IPS-18a (cell line): ENCODE measurements at regions not wholly inside any gene's neighbourhood (a gene's known extent, or its start where the extent isn't known, plus 50 kb on each side); places are given as distances from the start of the nearest gene placed in this dataset.

Experiments used
- H3K27ac ChIP-seq: one replicate; pipeline ENCODE4 v1.5.1; 2013; ENCODE audit warnings: low read length
- H3K27me3 ChIP-seq: one replicate; pipeline ENCODE4 v1.6.1; 2013; ENCODE audit warnings: mild to moderate bottlenecking, low read length; ENCODE audit not compliant: control insufficient read depth, insufficient read depth
- H3K36me3 ChIP-seq: one replicate; pipeline ENCODE4 v1.6.1; 2013; ENCODE audit warnings: low read depth, low read length; ENCODE audit not compliant: control insufficient read depth
- H3K4me1 ChIP-seq: one replicate; pipeline ENCODE4 v1.6.1; 2013; ENCODE audit warnings: low read depth, low read length; ENCODE audit not compliant: control insufficient read depth
- H3K4me3 ChIP-seq: one replicate; pipeline ENCODE4 v1.5.1; 2013; ENCODE audit warnings: low read length
- H3K9ac ChIP-seq: one replicate; pipeline ENCODE4 v1.6.1; 2013; ENCODE audit warnings: mild to moderate bottlenecking, low read length, moderate library complexity
- H3K9me3 ChIP-seq: one replicate; pipeline ENCODE4 v1.6.1; 2013; ENCODE audit warnings: low read depth, low read length; ENCODE audit not compliant: control insufficient read depth

DNA sequence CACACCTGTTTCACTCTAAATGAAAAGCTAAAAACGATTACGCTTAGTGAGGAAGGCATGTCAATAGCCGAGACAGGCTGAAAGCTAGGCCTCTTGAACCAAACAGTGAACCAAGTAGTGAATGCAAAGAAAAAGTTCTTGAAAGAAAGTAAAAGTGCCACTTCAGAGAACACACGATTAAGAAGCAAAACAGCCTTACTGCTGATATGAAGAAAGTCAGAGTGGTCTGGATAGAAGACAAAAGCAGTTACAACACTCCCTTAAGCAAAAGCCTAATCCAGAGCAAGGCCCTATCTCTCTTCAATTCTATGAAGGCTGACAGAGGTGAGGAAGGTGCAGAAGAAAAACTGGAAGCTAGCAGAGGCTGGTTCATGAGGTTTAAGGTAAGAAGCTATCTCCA is 130.7 kb downstream of the SIPA1L2 start:
- Histone ChIP-seq H3K27me3 (no peaks in the 10 kb centered on the region), H3K9ac (no peak overlapping the region), H3K27ac (no peak overlapping the region), H3K4me1 (peaks cover 5% of the 10 kb centered on the region), H3K9me3 (no peaks in the 10 kb centered on the region), H3K4me3 (no peak overlapping the region), H3K36me3 (no peaks in the 10 kb centered on the region)

DNA sequence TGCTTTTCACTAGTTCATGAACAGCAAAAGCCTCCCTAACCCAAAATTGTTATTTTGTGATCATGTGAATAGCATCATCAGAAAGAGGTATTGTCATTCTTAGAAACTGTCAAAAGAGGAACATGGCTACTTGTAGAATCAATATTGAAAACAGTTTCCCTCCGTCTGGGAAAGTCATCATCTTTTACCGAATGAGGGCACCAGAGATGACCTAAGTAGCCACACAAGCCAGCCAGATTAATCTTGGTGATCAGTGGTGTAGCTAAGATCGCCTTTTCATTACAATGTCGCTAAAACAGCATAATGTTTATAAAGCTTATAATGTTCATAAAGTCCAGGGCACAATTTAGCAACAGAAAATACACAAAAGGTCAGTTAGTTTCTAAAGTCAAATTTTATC is 136.1 kb downstream of the SIPA1L2 start:
- no peak overlapping the region for H3K9ac ChIP-seq
- H3K36me3 ChIP-seq: no peaks in the 10 kb centered on the region
- no peaks in the 10 kb centered on the region for H3K27me3 ChIP-seq
- H3K27ac ChIP-seq: no peak overlapping the region
- no peaks in the 10 kb centered on the region for H3K4me1 ChIP-seq
- no peak overlapping the region for H3K4me3 ChIP-seq
- H3K9me3 ChIP-seq: no peaks in the 10 kb centered on the region

DNA sequence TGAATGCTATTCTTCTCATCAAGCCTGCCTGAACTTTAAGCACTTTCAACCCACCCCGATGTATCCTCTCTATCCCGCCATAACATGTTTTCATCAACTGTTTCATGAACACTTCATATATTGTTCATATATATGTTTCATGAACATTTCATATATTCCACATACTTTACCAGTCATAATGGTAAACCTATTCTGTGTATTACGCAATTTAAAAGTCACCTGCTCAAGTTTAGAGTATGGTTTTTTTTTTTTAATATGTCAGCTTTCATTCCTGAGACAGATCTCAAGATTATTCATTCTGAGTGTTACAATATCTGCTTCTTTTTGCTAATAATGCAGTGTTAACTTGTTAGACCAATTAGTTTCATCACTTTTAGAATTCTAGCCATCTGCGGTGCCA is 140.7 kb downstream of the SIPA1L2 start:
- Histone ChIP-seq H3K9ac (no peak overlapping the region), H3K4me3 (no peak overlapping the region), H3K4me1 (no peaks in the 10 kb centered on the region), H3K9me3 (no peaks in the 10 kb centered on the region), H3K36me3 (no peaks in the 10 kb centered on the region), H3K27me3 (no peaks in the 10 kb centered on the region), H3K27ac (no peak overlapping the region)

DNA sequence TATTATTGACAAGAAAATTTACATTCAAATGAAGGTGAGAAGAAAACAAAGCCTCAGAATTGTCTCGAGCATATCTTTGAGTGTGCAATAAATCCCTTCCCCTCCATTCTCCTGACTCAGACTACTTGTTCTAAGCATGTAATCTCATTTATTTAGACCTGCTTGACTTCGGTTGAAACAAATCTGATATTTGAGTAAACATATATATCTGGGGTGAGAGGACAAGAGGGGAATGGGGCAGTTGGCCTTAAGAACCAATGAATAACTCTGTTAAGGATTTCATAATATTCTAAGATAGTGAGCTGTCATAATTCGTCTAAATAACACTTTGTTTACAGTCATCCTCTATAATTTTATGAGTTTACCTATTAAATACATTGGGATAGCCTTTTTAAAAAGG is 142.7 kb downstream of the SIPA1L2 start:
- H3K4me1 ChIP-seq: no peaks in the 10 kb centered on the region
- no peak overlapping the region for H3K27ac ChIP-seq
- no peak overlapping the region for H3K4me3 ChIP-seq
- no peaks in the 10 kb centered on the region for H3K27me3 ChIP-seq
- H3K9ac ChIP-seq: no peak overlapping the region
- no peaks in the 10 kb centered on the region for H3K9me3 ChIP-seq
- H3K36me3 ChIP-seq: no peaks in the 10 kb centered on the region

DNA sequence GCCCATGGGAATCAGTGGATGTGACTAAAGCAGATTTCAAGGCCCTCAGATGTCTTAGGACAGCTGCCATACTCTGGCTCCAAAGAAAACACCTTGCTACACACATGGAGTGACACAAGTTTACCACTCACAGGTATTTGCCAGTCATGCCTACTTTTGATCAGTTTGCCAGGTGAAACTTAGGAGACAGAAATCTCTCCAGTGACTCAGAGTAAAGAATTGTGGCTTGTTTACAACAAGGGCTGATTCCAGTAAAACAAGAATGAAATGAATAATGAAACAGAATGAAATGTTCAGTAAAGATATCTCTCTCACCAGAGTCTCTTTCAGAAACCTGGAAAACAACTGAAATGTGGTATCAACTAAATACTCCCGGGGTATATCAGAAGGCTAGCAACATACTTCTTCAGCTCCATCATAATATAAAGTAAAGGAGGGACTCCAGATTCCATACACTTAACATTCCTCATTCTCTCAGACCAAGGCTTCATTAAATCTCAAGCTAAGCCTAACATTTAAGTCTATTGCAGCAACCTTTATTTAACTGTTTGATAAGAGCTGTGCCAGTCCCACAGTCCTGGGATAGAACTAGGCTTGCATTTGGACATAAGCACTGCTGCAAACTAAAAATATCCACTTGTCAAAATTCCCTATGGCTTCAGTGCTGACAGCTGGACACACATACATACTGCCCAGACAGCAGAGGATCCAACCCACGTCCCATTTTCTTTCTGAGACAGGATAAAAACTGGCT is 143.3 kb downstream of the SIPA1L2 start:
- Histone ChIP-seq H3K27me3 (no peaks in the 10 kb centered on the region), H3K9ac (no peak overlapping the region), H3K4me1 (no peaks in the 10 kb centered on the region), H3K9me3 (no peaks in the 10 kb centered on the region), H3K27ac (no peak overlapping the region), H3K4me3 (no peak overlapping the region), H3K36me3 (no peaks in the 10 kb centered on the region)

DNA sequence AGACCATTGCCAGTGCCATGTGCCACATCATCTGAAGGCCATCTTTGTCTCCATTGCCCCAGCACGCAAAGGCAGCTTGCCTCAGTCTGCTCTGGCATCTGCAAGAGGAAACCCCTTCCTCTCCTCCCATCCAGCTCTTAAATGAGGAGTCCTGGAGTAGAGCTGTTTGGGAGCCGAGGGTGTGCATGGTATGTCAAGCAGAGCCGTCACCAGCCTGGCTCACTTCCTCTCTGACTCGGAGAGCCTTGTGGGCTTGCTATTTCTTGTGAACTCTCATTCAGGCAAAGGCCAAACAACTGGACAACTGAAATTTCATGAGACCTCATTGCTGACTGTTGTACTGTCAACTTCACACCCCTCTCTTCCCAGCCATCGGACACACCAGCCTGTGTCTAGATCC is 143.9 kb downstream of the SIPA1L2 start:
- H3K9me3 ChIP-seq: no peaks in the 10 kb centered on the region
- no peak overlapping the region for H3K27ac ChIP-seq
- H3K27me3 ChIP-seq: no peaks in the 10 kb centered on the region
- no peak overlapping the region for H3K4me3 ChIP-seq
- no peaks in the 10 kb centered on the region for H3K36me3 ChIP-seq
- no peak overlapping the region for H3K9ac ChIP-seq
- H3K4me1 ChIP-seq: no peaks in the 10 kb centered on the region

DNA sequence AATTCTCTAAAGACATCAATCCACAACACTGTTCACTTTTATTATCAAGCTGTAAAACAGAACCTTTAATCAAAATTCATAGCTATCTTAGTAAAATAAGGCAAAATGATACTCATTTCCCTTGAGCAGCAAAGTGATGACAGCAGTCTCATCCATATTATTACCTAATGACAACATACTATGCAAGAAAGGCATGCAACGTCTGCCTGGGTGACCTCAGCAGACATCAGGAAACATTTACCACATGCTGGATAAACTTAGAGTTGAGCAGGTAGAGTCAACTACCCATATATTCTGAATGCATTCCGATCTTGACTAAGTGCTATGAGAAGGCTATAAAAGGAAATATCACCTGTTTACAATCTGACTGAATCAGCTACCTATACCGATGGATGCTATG is 145.1 kb downstream of the SIPA1L2 start:
- Histone ChIP-seq H3K9ac (no peak overlapping the region), H3K36me3 (no peaks in the 10 kb centered on the region), H3K27me3 (no peaks in the 10 kb centered on the region), H3K27ac (no peak overlapping the region), H3K4me1 (no peaks in the 10 kb centered on the region), H3K4me3 (no peak overlapping the region), H3K9me3 (no peaks in the 10 kb centered on the region)

DNA sequence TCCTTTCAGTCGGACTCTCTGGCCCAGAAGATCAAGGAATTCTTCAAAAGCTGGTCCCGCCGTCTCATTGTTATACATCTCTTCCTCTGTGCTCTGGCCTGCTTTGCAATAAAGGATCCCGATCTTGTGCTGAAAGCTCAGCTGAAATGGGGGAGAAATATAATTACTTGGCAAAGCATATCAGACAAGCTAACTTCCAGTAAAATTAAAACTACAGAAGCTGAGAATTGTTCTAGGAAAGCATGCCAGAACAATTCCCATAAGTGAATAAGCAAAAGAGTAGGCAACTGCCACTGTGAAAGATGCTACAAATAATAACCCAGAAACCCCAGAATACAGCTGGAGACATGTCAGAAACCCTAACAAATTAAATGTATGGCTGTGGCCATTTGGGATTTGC is 146.1 kb downstream of the SIPA1L2 start:
- H3K4me3 ChIP-seq: no peak overlapping the region
- no peaks in the 10 kb centered on the region for H3K4me1 ChIP-seq
- no peaks in the 10 kb centered on the region for H3K9me3 ChIP-seq
- no peaks in the 10 kb centered on the region for H3K27me3 ChIP-seq
- no peak overlapping the region for H3K27ac ChIP-seq
- no peaks in the 10 kb centered on the region for H3K36me3 ChIP-seq
- H3K9ac ChIP-seq: no peak overlapping the region

DNA sequence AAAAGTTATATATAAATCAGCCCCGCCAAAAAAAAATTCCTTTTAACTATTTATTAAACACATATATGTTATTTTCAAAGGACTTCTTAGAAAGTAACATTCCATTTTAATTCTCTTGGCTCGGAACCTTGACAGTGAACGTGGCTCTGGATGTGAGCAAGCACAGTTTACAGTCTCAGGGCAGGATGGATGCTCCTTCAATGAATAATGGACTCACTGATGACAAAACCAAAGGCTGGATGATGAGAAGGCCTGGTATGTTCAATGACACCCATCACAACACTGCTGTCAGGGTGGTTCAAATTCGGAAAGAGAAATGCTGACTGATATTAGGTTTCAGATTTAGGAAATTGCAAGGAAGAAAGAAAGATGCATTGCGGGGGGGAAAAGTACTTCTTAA is 148.8 kb downstream of the SIPA1L2 start:
- no peak overlapping the region for H3K9ac ChIP-seq

DNA sequence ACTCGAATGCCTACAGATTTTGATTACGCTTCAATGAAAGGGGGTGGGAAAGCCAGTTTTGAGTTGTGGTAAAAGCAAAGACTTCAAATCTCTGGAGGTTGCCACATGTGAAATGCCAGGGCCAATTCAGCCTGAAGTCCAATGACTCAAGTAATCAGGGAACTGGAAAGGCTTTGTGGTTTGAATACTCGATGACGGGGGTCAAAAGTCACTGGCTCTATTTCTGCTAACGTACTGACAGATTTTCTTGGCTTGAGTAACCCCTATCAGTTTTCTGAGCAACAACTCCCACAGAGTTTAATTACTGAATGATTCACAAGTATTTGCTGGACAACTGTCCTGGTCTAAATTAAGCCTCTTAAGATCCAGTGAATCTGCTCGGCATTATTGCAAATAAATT is 152.2 kb downstream of the SIPA1L2 start:
- no peak overlapping the region for H3K4me3 ChIP-seq
- H3K4me1 ChIP-seq: peaks cover 16% of the 10 kb centered on the region
- H3K9ac ChIP-seq: no peak overlapping the region
- no peaks in the 10 kb centered on the region for H3K27me3 ChIP-seq
- no peak overlapping the region for H3K27ac ChIP-seq
- no peaks in the 10 kb centered on the region for H3K36me3 ChIP-seq
- H3K9me3 ChIP-seq: no peaks in the 10 kb centered on the region

More for the DNA sequence above, 148.8 kb downstream of the SIPA1L2 start:
- Histone ChIP-seq H3K27me3 (no peaks in the 10 kb centered on the region), H3K4me3 (no peak overlapping the region), H3K36me3 (no peaks in the 10 kb centered on the region), H3K4me1 (no peaks in the 10 kb centered on the region), H3K27ac (no peak overlapping the region), H3K9me3 (no peaks in the 10 kb centered on the region)

DNA sequence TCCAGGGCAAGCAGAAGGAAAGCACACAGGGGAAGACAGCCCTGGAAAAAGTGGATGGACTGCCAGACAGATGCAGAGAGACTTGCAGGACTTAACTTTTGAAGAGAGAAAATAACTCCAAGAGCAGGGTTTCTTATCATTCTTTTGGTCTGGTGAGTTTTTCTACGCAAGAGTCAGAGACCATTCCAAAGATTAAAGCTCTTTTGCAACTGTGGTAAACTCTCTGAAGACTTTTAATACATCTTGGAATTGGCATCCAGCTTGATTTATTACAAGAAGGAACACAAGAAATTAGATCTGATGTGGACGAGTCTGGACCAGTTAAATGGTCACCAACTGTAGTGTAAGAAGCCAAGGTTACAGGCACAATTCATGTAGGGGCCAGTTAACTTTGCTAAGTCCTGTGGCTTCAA is 153.4 kb downstream of the SIPA1L2 start:
- H3K9me3 ChIP-seq: no peaks in the 10 kb centered on the region
- peaks cover 6% of the 10 kb centered on the region for H3K27me3 ChIP-seq
- H3K36me3 ChIP-seq: no peaks in the 10 kb centered on the region
- H3K27ac ChIP-seq: no peak overlapping the region
- H3K4me3 ChIP-seq: no peak overlapping the region
- peaks cover 27% of the 10 kb centered on the region for H3K4me1 ChIP-seq
- no peak overlapping the region for H3K9ac ChIP-seq

DNA sequence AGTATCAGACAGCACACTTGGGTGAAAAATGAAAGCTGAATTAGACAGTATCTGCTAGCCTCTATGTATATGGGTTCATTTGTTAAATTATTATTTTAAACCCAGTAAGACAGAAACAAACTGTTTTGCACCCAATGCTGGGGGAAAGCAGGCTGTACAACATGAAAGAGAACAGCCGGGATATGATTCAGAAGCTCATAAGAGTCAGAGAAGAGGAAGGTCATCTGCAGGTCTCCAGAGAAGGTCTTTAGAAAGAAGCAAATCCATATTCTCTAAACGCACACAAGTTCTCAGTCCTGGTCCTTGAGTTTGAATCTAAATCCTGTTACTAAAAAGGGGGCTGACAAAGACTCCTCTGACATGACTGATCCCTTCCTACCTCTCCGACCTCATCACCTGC is 155.1 kb downstream of the SIPA1L2 start:
- Histone ChIP-seq H3K9me3 (no peaks in the 10 kb centered on the region), H3K27ac (no peak overlapping the region), H3K4me3 (no peak overlapping the region), H3K27me3 (peaks cover 20% of the 10 kb centered on the region), H3K36me3 (no peaks in the 10 kb centered on the region), H3K4me1 (peaks cover 27% of the 10 kb centered on the region), H3K9ac (no peak overlapping the region)
